ENCODE measurements at regions not wholly inside any gene's neighbourhood (a gene's known extent, or its start where the extent isn't known, plus 50 kb on each side); places are given as distances from the start of the nearest gene placed in this dataset.

GRCh38 chr15:47937834-47938233 is 183.0 kb upstream of the SLC24A5 start:
- TF ChIP-seq CTCF (IDR thresholded peaks at IDR 0.05; ENCODE audit: borderline replicate concordance, extremely low read depth, low read length, poor library complexity, severe bottlenecking) (no peak), EZH2 (IDR thresholded peaks at IDR 0.05; ENCODE audit: borderline replicate concordance, low read depth, low read length, severe bottlenecking) (no peak)

Data from DND-41 (cell line).